ENCODE measurements at regions not wholly inside any gene's neighbourhood (a gene's known extent, or its start where the extent isn't known, plus 50 kb on each side); places are given as distances from the start of the nearest gene placed in this dataset.

DNA sequence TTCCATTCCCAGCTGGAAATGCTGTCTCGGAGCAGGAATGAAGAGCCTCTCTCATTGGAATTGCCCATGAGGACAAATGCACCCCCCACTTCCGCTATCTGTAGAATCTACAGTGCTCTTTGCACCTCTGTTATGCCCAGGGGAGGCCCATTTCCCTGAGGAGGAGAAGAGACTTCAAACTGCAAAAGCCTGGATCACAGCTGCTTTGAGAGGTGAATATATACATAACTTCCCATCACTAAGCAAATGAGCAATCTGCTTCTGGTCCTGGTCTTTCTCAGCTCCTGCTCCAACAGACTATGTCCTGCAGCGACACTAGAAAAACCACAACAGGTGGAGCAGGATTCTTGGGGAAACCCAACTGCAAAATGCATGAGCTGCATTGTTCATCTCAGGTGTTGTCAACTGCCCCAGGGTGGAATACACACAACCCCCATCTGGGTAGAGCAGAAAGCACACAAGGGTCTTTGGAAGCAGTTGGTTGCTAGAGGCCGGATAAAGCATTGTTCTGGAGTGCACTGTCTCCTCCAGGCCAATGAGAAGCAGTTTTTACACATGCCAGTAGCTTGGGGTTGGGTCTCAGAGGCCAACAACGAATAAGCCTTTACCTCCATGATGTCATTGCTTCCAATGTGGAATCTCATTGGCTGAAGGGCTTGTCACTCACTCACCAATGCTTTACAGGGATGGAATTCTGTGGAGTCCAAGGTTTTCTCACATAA, 67.7 kb upstream of the RAB4A start:
- no peak for ATAC-seq
- intact Hi-C loops (cut with DNase I), result no loop called here
- WGBS, 4 donors, result 87 to 95% (median 93%) methylated on average over 5 of the region's 5 CpGs

DNA sequence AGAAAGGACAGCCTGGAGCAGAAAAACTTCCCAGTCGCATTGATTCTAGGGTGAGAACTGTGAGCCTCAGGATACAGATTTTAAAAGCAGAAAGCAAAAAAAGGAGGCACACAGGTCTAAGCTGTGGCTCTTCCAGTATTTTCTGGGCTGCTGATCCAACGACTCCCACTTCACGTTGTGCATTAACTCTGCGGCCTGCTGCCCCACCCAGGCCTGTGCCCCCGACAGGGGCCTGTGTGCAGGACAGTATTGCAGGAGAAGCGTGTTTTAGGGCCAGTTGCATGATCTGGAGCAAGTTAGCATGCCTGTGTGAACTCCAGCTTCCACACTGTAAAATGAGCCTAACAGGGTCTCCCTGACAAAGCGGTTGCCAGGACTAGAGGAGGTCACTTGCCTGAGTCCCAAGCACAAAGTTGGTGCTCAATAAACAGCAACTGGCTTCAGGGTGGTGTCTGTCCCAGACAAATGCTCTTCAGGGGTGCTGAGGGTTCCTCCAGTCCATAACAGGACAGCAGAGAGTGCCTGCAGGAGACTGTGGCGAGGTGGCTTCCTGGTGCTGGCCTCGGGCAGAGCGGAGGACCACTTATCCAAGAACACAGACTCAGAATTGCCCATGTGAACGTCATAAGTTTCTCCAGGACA, 66.8 kb upstream of the RAB4A start:
- no peak for TF ChIP-seq POLR2A (IDR thresholded peaks at IDR 0.05)
- TF ChIP-seq, protein P1, sequence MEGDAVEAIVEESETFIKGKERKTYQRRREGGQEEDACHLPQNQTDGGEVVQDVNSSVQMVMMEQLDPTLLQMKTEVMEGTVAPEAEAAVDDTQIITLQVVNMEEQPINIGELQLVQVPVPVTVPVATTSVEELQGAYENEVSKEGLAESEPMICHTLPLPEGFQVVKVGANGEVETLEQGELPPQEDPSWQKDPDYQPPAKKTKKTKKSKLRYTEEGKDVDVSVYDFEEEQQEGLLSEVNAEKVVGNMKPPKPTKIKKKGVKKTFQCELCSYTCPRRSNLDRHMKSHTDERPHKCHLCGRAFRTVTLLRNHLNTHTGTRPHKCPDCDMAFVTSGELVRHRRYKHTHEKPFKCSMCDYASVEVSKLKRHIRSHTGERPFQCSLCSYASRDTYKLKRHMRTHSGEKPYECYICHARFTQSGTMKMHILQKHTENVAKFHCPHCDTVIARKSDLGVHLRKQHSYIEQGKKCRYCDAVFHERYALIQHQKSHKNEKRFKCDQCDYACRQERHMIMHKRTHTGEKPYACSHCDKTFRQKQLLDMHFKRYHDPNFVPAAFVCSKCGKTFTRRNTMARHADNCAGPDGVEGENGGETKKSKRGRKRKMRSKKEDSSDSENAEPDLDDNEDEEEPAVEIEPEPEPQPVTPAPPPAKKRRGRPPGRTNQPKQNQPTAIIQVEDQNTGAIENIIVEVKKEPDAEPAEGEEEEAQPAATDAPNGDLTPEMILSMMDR (IDR thresholded peaks at IDR 0.05), result no peak

More for the DNA sequence above, 67.7 kb upstream of the RAB4A start:
- Histone ChIP-seq H3K27me3 (no peaks in the 10 kb centered on the region), H3K4me1 (peaks cover 0 to 27% (median 11%) of the 10 kb centered on the region in 12 donors), H3K27ac (no peak overlapping the region), H3K36me3 (no peaks in the 10 kb centered on the region), H3K9me3 (peaks cover 0 to 3% (median 0%) of the 10 kb centered on the region in 12 donors), H3K4me3 (no peak overlapping the region)
- no peak for TF ChIP-seq POLR2A (IDR thresholded peaks at IDR 0.05)
- TF ChIP-seq, protein P1 (IDR thresholded peaks at IDR 0.05), result no peak
- no peak for DNase-seq

GRCh38 chr1:229204921-229205777, 65.8 kb upstream of the RAB4A start:
- intact Hi-C loops (cut with DNase I), result no loop called here
- TF ChIP-seq POLR2A (IDR thresholded peaks at IDR 0.05), result no peak
- TF ChIP-seq, protein P1 (IDR thresholded peaks at IDR 0.05), result no peak
- Histone ChIP-seq H3K4me1 (peaks cover 0 to 19% (median 8%) of the 10 kb centered on the region in 12 donors), H3K27me3 (no peaks in the 10 kb centered on the region), H3K4me3 (no peak overlapping the region), H3K9me3 (peaks cover 0 to 3% (median 0%) of the 10 kb centered on the region in 12 donors), H3K27ac (peak overlapping the region in 8 of 12 donors; percentile 29 to 80 (median 46)), H3K36me3 (no peaks in the 10 kb centered on the region)
- DNase-seq (peak in 1 of 5 donors; percentile 36), ATAC-seq (peak; percentile 51 to 76 (median 71))
- 44 to 49% (median 47%) methylated on average over 17 of the region's 17 CpGs for WGBS, 4 donors

More for the DNA sequence above, 66.8 kb upstream of the RAB4A start:
- H3K27ac ChIP-seq, result peak overlapping the region in 1 of 12 donors; percentile 80
- H3K9me3 ChIP-seq, result peaks cover 0 to 3% (median 0%) of the 10 kb centered on the region in 12 donors
- H3K27me3 ChIP-seq, result no peaks in the 10 kb centered on the region
- ATAC-seq (peak in 1 of 4 donors; percentile 10), DNase-seq (no peak)
- H3K36me3 ChIP-seq, result no peaks in the 10 kb centered on the region
- peaks cover 0 to 27% (median 11%) of the 10 kb centered on the region in 12 donors for H3K4me1 ChIP-seq
- H3K4me3 ChIP-seq, result no peak overlapping the region
- intact Hi-C loops (cut with DNase I), result no loop called here
- WGBS, 4 donors, result 92 to 95% (median 94%) methylated on average over 8 to 11 of the region's 11 CpGs
